Brain microvascular endothelial cell (primary cell): ENCODE measurements at regions not wholly inside any gene's neighbourhood (a gene's known extent, or its start where the extent isn't known, plus 50 kb on each side); places are given as distances from the start of the nearest gene placed in this dataset.
A peak's percentile ranks its signal among the peaks of the same experiment; 100 is the strongest.

Source experiments
- DNase-seq: peaks from one replicate; pipeline ENCODE4 v3.0.0-alpha.2; 2020
- H3K27ac ChIP-seq: fragments of 250-450 bp; sonication (Bioruptor Pico); 2 replicates; pipeline ENCODE4 v1.5.1; 2020; ENCODE audit warnings: mild to moderate bottlenecking, moderate library complexity
- H3K27me3 ChIP-seq: fragments of 250-450 bp; sonication (Bioruptor Pico); replicated peaks from 2 replicates; pipeline ENCODE4 v1.5.1; 2020; ENCODE audit warnings: mild to moderate bottlenecking
- H3K36me3 ChIP-seq: fragments of 250-450 bp; sonication (Bioruptor Pico); replicated peaks from 2 replicates; pipeline ENCODE4 v1.5.1; 2020; ENCODE audit warnings: mild to moderate bottlenecking
- H3K4me3 ChIP-seq: 2 replicates; pipeline ENCODE4 v1.5.1; 2011; ENCODE audit warnings: low read depth, mild to moderate bottlenecking, control low read depth, low read length, moderate library complexity
- CTCF ChIP-seq: IDR thresholded peaks from 2 replicates; pipeline ENCODE4 v1.5.1; 2011; ENCODE audit warnings: low read depth, mild to moderate bottlenecking, moderate library complexity, low read length, control low read depth, inconsistent platforms; ENCODE audit errors: missing control alignments
- in situ Hi-C: cut with HindIII; loops from 2 replicates; pipeline ENCODE4 v1.10.0; 2017; ENCODE audit warnings: low sequenced_read_pairs, low pct_ligation_motif_present

DNA sequence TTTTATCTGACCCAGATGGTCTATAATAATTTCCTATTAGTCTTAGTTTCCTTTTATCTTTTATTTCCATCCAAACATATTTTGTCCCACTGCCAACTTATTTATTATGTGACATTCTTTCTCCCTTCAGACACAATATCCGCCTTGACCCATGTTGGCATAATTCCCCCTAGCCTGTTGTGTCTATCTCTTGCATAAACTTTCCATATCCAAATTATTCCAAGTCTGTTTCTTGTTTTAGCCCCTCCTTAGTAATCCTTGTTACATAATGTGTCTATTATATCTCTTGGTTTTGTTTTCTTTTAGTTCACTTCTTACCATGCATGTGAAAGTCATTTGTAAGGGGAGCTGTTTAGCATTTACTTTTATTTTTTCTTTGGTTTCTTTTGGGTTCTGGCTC is 81.6 kb upstream of the CACHD1 start:
- in situ Hi-C loops = no loop called here
- Histone ChIP-seq H3K27me3 (no peaks in the 10 kb centered on the region), H3K36me3 (no peaks in the 10 kb centered on the region), H3K4me3 (no peak overlapping the region), H3K27ac (no peak overlapping the region)
- no peak for TF ChIP-seq CTCF
- DNase-seq = no peak

DNA sequence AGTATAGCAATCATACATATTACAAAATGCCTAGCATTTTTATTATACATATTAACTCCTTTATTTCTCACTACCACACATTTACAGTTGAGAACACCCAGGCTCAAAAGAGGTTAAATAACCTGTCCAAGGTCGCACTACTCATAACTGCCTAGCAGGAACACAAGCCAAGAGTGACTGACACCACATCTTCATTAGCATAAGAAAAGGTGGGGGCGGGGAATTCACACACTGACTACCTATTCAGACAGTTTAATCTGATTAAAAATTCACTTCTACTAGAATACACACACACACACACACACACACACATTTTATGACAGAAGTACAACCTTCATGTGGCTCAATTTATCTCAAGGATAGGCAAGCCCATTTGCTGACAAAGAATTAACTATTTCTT is 77.8 kb upstream of the CACHD1 start:
- no peak for TF ChIP-seq CTCF
- H3K27ac ChIP-seq = no peak overlapping the region
- no peak overlapping the region for H3K4me3 ChIP-seq
- DNase-seq = no peak
- H3K27me3 ChIP-seq = no peaks in the 10 kb centered on the region
- no peaks in the 10 kb centered on the region for H3K36me3 ChIP-seq
- in situ Hi-C loops = no loop called here

- H3K4me3 ChIP-seq = no peak overlapping the region
- no peaks in the 10 kb centered on the region for H3K36me3 ChIP-seq
- no peak for DNase-seq
- in situ Hi-C loops = no loop called here
- no peaks in the 10 kb centered on the region for H3K27me3 ChIP-seq
- TF ChIP-seq CTCF = no peak
- H3K27ac ChIP-seq = no peak overlapping the region
Measured at GRCh38 chr1:64393790-64394189, 76.1 kb upstream of the CACHD1 start.

GRCh38 chr1:64396817-64397216 is 73.1 kb upstream of the CACHD1 start:
- DNase-seq = no peak
- Histone ChIP-seq H3K36me3 (no peaks in the 10 kb centered on the region), H3K27ac (no peak overlapping the region), H3K27me3 (no peaks in the 10 kb centered on the region), H3K4me3 (no peak overlapping the region)
- TF ChIP-seq CTCF = peak; percentile 21
- in situ Hi-C loops = no loop called here

- in situ Hi-C loops = no loop called here
- Histone ChIP-seq H3K36me3 (no peaks in the 10 kb centered on the region), H3K27me3 (no peaks in the 10 kb centered on the region), H3K27ac (no peak overlapping the region), H3K4me3 (no peak overlapping the region)
- no peak for TF ChIP-seq CTCF
- no peak for DNase-seq
Measured at GRCh38 chr1:64397541-64397940, 72.4 kb upstream of the CACHD1 start.

- in situ Hi-C loops = no loop called here
- H3K4me3 ChIP-seq = no peak overlapping the region
- no peak overlapping the region for H3K27ac ChIP-seq
- DNase-seq = no peak
- H3K36me3 ChIP-seq = no peaks in the 10 kb centered on the region
- no peak for TF ChIP-seq CTCF
- H3K27me3 ChIP-seq = no peaks in the 10 kb centered on the region
Measured at GRCh38 chr1:64398936-64399335, 71.0 kb upstream of the CACHD1 start.
